PFSK-1 (cell line): ENCODE measurements at regions not wholly inside any gene's neighbourhood (a gene's known extent, or its start where the extent isn't known, plus 50 kb on each side); places are given as distances from the start of the nearest gene placed in this dataset.

Experiments used
- POLR2AphosphoS5 ChIP-seq: IDR thresholded peaks from 2 replicates; pipeline ENCODE4 v1.6.1; 2012; ENCODE audit warnings: low read depth, mild to moderate bottlenecking, control low read depth, low read length, moderate library complexity
- SIN3A ChIP-seq: IDR thresholded peaks from 2 replicates; pipeline ENCODE4 v1.6.1; 2012; ENCODE audit warnings: mild to moderate bottlenecking, low read length, moderate library complexity, borderline replicate concordance; ENCODE audit not compliant: insufficient read depth
- TAF1 ChIP-seq: IDR thresholded peaks from 2 replicates; pipeline ENCODE4 v1.6.1; 2012; ENCODE audit warnings: low read length, control low read depth, borderline replicate concordance; ENCODE audit not compliant: insufficient read depth
- TF ChIP-seq, protein P1 (sequence below), 2 experiments: IDR thresholded peaks; 2 replicates each; pipeline versions ENCODE4 v1.6.1 to v1.8.0; 2011 to 2012; ENCODE audit warnings: low read depth in 2 of 2, low read length in 2 of 2, control low read depth in 1 of 2, inconsistent platforms in 1 of 2, mild to moderate bottlenecking in 1 of 2, moderate library complexity in 1 of 2; ENCODE audit not compliant: insufficient read depth in 1 of 2

DNA sequence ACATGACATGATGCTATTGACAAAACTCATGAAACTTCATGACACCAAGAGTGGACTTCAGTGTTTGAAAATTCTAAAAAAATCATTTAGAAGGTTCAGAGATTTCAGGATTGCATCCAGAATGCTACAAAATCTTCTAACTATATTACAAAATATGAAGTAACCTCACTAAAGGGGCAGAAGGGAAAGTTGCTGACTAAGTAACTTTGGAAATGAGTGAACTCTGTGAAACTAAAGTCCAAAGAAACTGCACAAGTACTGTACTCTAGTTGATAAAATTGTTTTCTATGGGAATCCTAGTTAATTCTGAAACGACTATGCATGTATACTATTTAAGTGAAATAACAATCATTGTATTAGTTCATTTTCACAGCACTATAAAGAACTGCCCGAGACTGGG, 184.4 kb downstream of the LYPLAL1 start:
- TF ChIP-seq SIN3A (no peak), TAF1 (no peak), POLR2AphosphoS5 (no peak)
- TF ChIP-seq, protein P1, sequence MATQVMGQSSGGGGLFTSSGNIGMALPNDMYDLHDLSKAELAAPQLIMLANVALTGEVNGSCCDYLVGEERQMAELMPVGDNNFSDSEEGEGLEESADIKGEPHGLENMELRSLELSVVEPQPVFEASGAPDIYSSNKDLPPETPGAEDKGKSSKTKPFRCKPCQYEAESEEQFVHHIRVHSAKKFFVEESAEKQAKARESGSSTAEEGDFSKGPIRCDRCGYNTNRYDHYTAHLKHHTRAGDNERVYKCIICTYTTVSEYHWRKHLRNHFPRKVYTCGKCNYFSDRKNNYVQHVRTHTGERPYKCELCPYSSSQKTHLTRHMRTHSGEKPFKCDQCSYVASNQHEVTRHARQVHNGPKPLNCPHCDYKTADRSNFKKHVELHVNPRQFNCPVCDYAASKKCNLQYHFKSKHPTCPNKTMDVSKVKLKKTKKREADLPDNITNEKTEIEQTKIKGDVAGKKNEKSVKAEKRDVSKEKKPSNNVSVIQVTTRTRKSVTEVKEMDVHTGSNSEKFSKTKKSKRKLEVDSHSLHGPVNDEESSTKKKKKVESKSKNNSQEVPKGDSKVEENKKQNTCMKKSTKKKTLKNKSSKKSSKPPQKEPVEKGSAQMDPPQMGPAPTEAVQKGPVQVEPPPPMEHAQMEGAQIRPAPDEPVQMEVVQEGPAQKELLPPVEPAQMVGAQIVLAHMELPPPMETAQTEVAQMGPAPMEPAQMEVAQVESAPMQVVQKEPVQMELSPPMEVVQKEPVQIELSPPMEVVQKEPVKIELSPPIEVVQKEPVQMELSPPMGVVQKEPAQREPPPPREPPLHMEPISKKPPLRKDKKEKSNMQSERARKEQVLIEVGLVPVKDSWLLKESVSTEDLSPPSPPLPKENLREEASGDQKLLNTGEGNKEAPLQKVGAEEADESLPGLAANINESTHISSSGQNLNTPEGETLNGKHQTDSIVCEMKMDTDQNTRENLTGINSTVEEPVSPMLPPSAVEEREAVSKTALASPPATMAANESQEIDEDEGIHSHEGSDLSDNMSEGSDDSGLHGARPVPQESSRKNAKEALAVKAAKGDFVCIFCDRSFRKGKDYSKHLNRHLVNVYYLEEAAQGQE (IDR thresholded peaks at IDR 0.05; ENCODE audit: insufficient read depth in 1 of 2, low read depth in 2 of 2, low read length in 2 of 2): no peak
